Breast epithelium (tissue), 3 donors: ENCODE measurements at regions not wholly inside any gene's neighbourhood (a gene's known extent, or its start where the extent isn't known, plus 50 kb on each side); places are given as distances from the start of the nearest gene placed in this dataset.

Experiments
- CTCF ChIP-seq, 3 donors: fragments of 450-650 bp; IDR thresholded peaks; one replicate each; pipeline ENCODE4 v1.5.1; 2016 to 2017; ENCODE audit warnings: antibody characterized with exemption in 3 of 3, mild to moderate bottlenecking in 3 of 3, moderate library complexity in 3 of 3
- POLR2A ChIP-seq: fragments of 450-650 bp; IDR thresholded peaks from one replicate; pipeline ENCODE4 v1.6.1; 2016; ENCODE audit warnings: antibody characterized with exemption, mild to moderate bottlenecking, moderate library complexity
- POLR2AphosphoS5 ChIP-seq, 3 donors: sonication (generic); formaldehyde crosslinking; IDR thresholded peaks; one replicate each; pipeline ENCODE4 v1.6.1; 2017; ENCODE audit warnings: antibody characterized with exemption in 3 of 3

- TF ChIP-seq CTCF (IDR thresholded peaks at IDR 0.05), result no peak
- no peak for TF ChIP-seq POLR2A
- TF ChIP-seq POLR2AphosphoS5 (IDR thresholded peaks at IDR 0.05), result no peak
Observed at GRCh38 chr12:126734710-126735109, 1532.3 kb upstream of the TMEM132C start.
